Stimulated activated CD4-positive, alpha-beta T cell treated with anti-CD3 and anti-CD28 coated beads, Interleukin-15, amount 100 ng/mL, for 1 hour (primary cell): ENCODE measurements at regions not wholly inside any gene's neighbourhood (a gene's known extent, or its start where the extent isn't known, plus 50 kb on each side); places are given as distances from the start of the nearest gene placed in this dataset.

Experiments used
- DNase-seq, 2 donors: peaks; one replicate each; pipeline ENCODE4 v3.0.0-alpha.2; 2020; ENCODE audit warnings: low read depth in 1 of 2, low spot score in 1 of 2

DNA sequence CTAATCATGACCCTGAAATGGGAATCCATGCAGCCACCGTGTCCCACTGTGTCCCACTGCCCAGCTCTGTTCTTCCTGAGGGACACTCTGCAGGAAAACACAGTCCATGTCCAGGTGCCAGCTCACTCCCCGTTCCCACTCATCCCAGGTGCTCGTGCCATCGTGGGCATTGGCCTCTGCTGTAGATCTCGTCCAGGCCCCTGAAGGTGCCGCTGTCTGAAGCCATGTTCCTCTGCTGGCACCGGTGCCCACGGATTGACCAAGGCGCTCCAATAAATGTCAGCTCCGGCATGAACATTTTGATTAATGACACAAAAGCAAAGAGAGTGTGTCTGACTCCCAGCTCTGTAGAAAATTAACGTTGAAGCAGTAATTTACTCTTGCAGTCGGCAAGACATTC lies 280.1 kb upstream of the SALL3 start:
- no peak for DNase-seq

GRCh38 chr18:78701771-78702396 lies 277.7 kb upstream of the SALL3 start:
- no peak for DNase-seq

GRCh38 chr18:78703291-78703690 lies 276.3 kb upstream of the SALL3 start:
- DNase-seq: no peak

DNA sequence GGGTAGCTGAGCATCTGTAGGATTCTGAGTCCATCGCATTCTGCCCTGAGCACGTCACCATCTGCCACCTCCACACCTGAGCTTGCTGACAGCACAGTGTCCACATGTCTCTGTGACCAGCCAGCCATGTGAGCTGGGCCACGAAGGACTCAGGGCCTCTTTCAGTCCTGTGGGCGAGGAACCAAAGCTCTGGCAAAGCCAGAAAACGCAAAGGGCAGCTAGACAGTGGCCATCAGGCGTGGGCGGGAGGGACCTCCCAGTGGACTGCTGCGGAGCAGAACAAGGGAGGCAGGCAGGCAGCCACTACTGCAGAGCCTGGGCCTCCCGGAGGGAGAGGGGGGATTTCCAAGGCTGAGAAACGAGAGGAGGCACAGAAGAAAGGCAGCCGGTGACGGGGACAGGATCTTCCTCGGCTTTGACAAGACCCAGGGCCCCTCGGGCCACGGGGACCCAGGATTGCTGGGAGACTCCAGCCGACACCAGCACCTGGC lies 274.6 kb upstream of the SALL3 start:
- DNase-seq: no peak

- no peak for DNase-seq
These were observed 270.3 kb upstream of the SALL3 start for GRCh38 chr18:78709261-78709809.

DNA sequence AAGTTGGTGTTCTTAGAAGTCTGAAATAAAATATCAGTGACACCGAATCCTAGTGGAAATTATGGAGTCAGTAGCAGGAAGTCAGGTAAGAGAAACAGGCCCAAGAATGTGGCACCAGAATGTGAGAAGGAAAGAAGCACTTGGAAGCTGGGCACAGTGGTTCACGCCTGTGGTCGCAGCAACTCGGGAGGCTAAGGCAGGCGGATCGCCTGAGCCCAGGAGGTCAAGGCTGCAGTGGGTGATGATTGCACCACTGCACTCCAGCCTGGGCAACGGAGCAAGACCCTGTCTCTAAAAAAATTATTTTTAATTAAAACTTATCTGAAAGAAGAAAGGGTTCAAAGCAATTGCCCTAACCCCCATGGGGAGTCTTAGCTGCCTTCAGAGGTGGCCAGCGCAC lies 268.3 kb upstream of the SALL3 start:
- no peak for DNase-seq

GRCh38 chr18:78711971-78712370 lies 267.6 kb upstream of the SALL3 start:
- no peak for DNase-seq

GRCh38 chr18:78713069-78713468 lies 266.5 kb upstream of the SALL3 start:
- DNase-seq: no peak

DNA sequence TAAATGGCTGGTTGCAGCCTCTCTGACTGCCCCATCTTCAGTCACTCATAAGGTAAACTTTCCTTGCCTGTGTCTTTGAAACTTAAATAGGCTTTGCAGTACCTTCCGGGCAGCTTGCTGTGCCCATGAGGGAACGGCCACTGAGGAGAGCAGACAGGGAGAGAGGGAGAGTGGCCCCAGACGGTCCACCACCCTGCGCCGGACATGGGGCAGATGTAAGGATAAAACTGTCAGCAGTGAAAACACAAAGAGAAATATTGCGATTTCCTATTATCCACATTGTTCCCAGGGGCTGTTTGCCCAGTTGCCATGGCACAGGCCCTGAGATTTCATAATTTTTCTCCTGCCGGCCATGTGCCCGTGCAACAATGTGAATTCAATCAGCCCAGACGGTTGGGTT lies 265.9 kb upstream of the SALL3 start:
- no peak for DNase-seq

- DNase-seq: no peak
These were observed 263.6 kb upstream of the SALL3 start for GRCh38 chr18:78716022-78716421.

DNA sequence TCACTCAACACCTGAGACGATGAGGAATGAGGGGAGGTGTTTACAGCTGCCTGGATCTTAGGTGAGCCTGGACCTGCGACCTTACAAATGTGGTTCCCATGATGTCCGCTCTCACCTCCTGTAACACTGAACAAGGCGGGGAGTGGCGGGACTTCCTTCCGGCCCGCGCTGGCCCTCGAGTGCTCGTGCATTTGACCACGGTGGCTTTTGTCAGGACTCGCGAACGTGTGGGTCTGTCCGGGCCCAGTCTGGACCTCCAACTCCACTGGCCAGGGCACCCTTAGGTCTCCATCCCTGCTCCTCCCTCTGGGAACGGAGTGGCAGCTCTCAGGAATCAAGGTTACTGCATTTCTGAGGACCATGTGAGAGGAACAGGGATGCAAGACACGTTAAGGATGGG lies 263.0 kb upstream of the SALL3 start:
- DNase-seq: no peak

- no peak for DNase-seq
These were observed 262.4 kb upstream of the SALL3 start for GRCh38 chr18:78717051-78717765.

DNA sequence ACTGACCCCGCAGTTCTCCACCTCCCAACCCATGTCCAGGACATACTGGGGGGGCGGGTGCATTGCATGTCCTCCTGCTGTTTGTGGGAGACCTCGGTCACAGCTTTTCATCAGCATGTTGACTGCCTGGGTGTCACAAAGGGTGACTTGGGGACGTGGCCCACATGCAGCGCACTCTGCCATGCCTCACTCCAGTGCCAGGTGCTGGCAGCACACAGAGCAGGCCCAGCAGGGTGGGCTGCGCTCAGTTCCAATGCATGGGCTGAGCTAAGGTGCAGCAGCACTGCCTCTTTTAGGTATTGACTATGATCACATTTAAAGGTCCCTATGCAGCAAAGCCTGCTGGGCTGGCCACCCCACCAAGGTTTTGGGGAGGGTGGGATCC lies 261.9 kb upstream of the SALL3 start:
- no peak for DNase-seq

DNA sequence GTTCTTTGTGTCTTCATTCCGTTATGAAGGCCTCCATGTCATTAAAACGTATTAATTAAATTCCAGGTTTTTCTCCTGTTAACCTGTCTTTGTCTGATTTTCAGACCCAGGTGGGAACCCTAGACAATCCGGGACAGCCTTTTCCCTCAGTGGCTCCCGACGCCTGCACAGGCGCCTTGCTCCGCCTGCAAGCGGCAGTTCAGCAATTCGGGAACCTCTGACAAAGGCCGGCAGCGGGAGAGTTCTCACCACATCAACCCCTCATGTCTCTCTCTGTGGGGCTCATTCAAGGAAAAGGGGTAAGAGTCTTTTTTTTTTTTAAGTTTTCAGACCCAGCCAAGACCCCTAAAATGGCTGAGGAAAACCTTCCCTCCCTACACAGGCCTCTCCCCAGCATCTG lies 259.8 kb upstream of the SALL3 start:
- DNase-seq: no peak

DNA sequence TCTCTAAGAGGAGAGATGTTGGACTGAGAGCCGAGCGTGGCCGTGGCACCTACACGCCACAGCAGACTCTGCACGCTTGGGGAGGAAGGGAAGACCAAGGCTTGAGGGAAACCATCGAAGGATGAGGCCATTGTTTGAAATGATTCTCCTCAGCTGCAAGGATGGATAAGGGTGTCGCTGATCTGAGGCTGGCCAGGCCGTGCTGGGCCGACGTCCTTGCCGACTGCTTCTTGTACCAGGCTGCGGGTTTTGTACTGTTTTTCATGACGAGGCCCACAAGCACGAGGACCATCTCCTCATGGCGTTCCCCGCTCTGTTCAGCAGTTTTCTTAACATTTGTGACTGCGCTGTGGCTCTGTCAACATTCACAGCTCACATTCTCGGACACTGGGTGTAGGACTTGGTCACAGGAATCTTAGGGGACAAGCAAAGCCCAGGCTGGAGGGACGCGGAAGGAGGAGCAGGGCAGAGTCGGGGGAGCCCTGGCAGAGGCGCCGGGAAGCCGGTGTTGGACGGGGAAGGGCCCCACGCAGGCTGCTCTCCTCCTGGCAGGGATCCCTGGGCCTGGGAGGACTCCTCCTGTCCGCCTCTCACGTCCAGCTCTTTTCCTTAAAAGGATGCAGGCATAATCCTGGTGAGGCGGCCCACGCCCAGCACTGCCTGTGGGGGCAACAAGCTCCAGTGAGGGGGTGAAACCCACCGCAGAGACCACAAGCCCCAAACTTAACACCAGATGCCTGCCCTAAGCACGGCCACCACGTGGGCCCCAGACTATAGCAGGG lies 259.0 kb upstream of the SALL3 start:
- no peak for DNase-seq

DNA sequence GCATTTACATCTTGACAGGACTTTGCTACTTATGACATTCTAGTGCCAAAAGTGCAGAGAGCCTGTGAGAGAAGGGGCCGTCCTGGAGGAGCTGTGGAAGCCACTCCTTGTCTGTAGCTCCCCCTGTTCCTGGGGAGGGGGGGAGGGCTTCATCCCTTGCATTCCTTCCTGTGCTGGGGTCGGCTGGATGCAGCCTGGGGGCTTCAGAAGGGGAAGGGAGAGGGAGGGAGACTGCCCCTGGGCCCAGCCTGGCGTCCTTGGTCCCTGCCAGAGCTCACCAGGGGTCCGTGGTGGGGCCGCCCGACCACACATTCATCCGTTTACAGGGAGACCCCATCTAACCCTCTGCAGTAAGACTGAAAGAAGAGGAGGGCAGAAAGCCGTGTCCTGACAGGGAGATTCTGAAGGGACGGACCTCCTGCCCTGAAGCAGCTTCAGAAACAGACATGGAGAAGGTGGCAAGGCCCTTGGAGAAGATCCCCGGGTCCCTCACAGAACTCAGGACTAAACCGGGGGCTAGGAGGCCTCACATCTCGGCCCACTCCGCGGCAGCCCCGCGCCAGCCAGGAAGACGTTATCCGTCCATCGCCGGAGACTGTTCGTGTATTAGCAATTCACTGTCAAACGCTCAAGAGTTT lies 258.3 kb upstream of the SALL3 start:
- no peak for DNase-seq

- no peak for DNase-seq
These were observed 257.6 kb upstream of the SALL3 start for GRCh38 chr18:78721981-78722380.

GRCh38 chr18:78722386-78722785 lies 257.2 kb upstream of the SALL3 start:
- no peak for DNase-seq

- no peak for DNase-seq
These were observed 256.5 kb upstream of the SALL3 start for GRCh38 chr18:78722929-78723710.

DNA sequence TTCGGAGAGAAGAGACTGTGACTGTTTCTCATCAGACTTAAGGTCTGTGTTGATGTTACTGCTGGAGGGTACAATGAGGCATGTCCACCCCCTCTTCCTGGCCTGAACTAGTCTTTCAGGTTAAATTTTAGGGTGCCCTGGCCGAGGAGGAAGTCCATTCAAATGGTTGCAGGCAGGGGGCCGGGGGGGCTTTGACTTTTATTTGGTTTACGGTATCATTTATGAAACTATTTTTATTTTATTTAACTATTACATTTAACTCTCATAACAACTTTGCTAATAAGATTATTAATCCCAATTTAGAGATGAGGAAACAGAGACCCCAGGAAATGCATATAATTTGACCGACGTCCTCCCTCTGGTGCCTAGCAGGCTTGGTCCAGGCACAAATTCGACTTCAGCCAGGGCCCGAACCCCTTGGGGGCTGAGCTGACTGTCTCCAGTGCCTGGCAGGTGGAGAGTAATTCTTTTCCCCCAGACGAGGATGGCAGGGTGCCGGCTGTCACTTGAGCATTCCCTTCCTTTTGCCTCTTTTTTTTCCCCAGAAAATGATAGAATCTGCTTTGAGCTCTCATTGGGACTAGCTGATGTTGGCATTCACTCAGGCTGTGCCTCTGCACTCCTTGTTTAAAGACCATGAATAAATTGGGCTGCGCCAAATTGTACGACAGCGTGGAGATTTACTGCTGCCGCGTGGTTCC lies 255.3 kb upstream of the SALL3 start:
- DNase-seq: no peak
